ENCODE measurements at regions not wholly inside any gene's neighbourhood (a gene's known extent, or its start where the extent isn't known, plus 50 kb on each side); places are given as distances from the start of the nearest gene placed in this dataset.

DNA sequence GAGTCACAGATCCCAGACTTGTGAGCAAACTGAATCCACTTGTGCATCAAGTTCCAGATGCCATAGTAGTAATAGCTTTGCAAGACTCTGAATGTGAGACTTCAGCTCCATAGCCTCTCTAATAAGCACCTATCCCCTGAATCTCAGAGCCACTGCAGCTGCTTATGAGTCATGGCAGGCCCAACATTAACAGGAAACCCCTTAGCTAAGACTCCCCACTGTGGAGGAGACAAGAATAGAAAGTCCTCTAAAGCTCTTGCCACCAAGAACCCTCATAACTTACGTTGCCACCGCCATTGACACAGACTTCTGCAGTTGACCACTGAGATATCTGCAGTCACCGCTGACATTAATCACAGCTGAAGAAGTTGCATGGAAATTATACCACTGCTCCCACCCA, 62.9 kb upstream of the PDE3A start:
- TF ChIP-seq, protein P1, sequence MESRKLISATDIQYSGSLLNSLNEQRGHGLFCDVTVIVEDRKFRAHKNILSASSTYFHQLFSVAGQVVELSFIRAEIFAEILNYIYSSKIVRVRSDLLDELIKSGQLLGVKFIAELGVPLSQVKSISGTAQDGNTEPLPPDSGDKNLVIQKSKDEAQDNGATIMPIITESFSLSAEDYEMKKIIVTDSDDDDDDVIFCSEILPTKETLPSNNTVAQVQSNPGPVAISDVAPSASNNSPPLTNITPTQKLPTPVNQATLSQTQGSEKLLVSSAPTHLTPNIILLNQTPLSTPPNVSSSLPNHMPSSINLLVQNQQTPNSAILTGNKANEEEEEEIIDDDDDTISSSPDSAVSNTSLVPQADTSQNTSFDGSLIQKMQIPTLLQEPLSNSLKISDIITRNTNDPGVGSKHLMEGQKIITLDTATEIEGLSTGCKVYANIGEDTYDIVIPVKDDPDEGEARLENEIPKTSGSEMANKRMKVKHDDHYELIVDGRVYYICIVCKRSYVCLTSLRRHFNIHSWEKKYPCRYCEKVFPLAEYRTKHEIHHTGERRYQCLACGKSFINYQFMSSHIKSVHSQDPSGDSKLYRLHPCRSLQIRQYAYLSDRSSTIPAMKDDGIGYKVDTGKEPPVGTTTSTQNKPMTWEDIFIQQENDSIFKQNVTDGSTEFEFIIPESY (IDR thresholded peaks at IDR 0.05): no peak
- H3K4me3 ChIP-seq (ENCODE audit: low read depth in 1 of 3, low read length in 3 of 3): no peak overlapping the region
- H3K9ac ChIP-seq (ENCODE audit: low read depth in 1 of 2, low read length in 2 of 2): no peak overlapping the region
- no peak overlapping the region for H3K27ac ChIP-seq (ENCODE audit: low read depth in 1 of 2, low read length in 2 of 2)
- no peak for DNase-seq (ENCODE audit: low spot score)
- no peaks in the 10 kb centered on the region for H3K4me1 ChIP-seq (ENCODE audit: control insufficient read depth in 4 of 4, insufficient read depth in 4 of 4, low read length in 3 of 4)
- H3K36me3 ChIP-seq (ENCODE audit: control insufficient read depth in 4 of 4, insufficient read depth in 3 of 4, low read depth in 1 of 4, low read length in 3 of 4): no peaks in the 10 kb centered on the region
- H3K9me3 ChIP-seq (ENCODE audit: control insufficient read depth in 4 of 4, low read length in 3 of 4): peaks cover 0 to 8% (median 4%) of the 10 kb centered on the region in 4 donors
- WGBS: 96% methylated on average over 3 of the region's 3 CpGs
- no peaks in the 10 kb centered on the region for H3K27me3 ChIP-seq (ENCODE audit: control insufficient read depth in 4 of 4, insufficient read depth in 4 of 4, low read length in 3 of 4)

DNA sequence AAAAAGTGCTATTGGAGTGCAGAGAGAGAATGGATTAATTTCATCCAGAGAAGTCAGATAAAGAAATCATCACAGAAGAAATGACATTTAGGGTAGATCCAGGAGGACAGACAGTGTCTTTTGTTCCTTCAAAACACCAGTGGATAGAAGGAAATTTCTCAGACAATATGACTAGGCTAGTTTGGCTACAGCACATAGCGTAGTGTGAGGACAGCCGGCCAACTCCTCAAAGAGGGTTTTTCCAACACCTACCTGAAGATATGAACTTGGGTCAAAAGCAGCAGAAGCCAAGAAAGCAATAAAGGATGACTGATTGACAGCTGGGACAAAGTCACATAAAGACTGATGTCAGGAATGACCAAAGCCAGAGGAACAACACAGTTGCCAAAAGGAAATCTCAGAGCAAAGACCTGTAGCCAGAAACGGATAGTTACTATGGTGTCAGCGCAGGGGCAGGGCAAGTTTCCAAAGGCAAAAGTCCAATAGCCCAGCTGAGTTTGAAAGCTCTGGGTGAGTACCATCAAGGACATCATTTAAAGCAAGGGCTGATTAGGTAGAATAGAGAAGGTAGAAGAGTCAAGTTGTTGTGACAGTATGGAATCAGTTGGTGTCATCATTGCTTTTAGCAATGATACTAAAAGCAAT, 58.7 kb upstream of the PDE3A start:
- 57% methylated on average over 4 of the region's 4 CpGs for WGBS
- TF ChIP-seq, protein P2, sequence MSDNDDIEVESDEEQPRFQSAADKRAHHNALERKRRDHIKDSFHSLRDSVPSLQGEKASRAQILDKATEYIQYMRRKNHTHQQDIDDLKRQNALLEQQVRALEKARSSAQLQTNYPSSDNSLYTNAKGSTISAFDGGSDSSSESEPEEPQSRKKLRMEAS (IDR thresholded peaks at IDR 0.05): no peak
- no peak for TF ChIP-seq EGR1 (IDR thresholded peaks at IDR 0.05; ENCODE audit: low read depth in 2 of 2)
- TF ChIP-seq HNF4A (conservative IDR thresholded peaks at IDR 0.05): peak in 1 of 2 donors; percentile 11
- no peak for TF ChIP-seq FOXA1 (IDR thresholded peaks at IDR 0.05)
- Histone ChIP-seq H3K9ac (ENCODE audit: low read depth in 1 of 2, low read length in 2 of 2) (no peak overlapping the region), H3K27me3 (ENCODE audit: control insufficient read depth in 4 of 4, insufficient read depth in 4 of 4, low read length in 3 of 4) (no peaks in the 10 kb centered on the region), H3K27ac (ENCODE audit: low read depth in 1 of 2, low read length in 2 of 2) (no peak overlapping the region), H3K9me3 (ENCODE audit: control insufficient read depth in 4 of 4, low read length in 3 of 4) (peaks cover 0 to 8% (median 3%) of the 10 kb centered on the region in 4 donors), H3K4me3 (ENCODE audit: low read depth in 1 of 3, low read length in 3 of 3) (no peak overlapping the region), H3K4me1 (ENCODE audit: control insufficient read depth in 4 of 4, insufficient read depth in 4 of 4, low read length in 3 of 4) (no peaks in the 10 kb centered on the region), H3K36me3 (ENCODE audit: control insufficient read depth in 4 of 4, insufficient read depth in 3 of 4, low read depth in 1 of 4, low read length in 3 of 4) (no peaks in the 10 kb centered on the region)
- no peak for DNase-seq (ENCODE audit: low spot score)

DNA sequence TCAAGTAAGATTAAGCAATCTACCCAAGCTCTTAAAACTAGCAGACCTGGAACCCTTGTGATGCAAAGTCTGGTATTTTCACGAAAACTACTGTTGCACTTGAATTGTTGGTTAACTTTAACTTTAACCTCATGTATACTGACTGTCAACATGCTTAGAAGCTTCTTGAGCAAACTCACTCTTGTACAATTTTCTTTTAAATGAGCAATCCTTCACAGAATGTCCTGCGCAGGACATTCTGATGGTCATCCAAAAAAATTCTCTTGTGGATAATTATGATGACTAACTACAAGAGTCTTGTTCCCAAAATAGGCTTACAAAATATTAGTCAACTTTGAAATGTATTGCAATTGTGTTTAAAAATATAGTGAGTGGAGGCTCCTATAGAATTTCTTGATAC, 54.0 kb upstream of the PDE3A start:
- Histone ChIP-seq H3K4me1 (ENCODE audit: control insufficient read depth in 4 of 4, insufficient read depth in 4 of 4, low read length in 3 of 4) (no peaks in the 10 kb centered on the region), H3K27me3 (ENCODE audit: control insufficient read depth in 4 of 4, insufficient read depth in 4 of 4, low read length in 3 of 4) (no peaks in the 10 kb centered on the region), H3K4me3 (ENCODE audit: low read depth in 1 of 3, low read length in 3 of 3) (no peak overlapping the region), H3K9ac (ENCODE audit: low read depth in 1 of 2, low read length in 2 of 2) (no peak overlapping the region), H3K27ac (ENCODE audit: low read depth in 1 of 2, low read length in 2 of 2) (no peak overlapping the region), H3K36me3 (ENCODE audit: control insufficient read depth in 4 of 4, insufficient read depth in 3 of 4, low read depth in 1 of 4, low read length in 3 of 4) (no peaks in the 10 kb centered on the region), H3K9me3 (ENCODE audit: control insufficient read depth in 4 of 4, low read length in 3 of 4) (no peaks in the 10 kb centered on the region)
- 89% methylated on average over 2 of the region's 2 CpGs for WGBS
- TF ChIP-seq JUND (IDR thresholded peaks at IDR 0.05) (no peak), YY1 (IDR thresholded peaks at IDR 0.05) (no peak), NR2F2 (IDR thresholded peaks at IDR 0.05) (no peak), HNF4G (IDR thresholded peaks at IDR 0.05) (no peak), RXRA (IDR thresholded peaks at IDR 0.05) (no peak), HNF4A (conservative IDR thresholded peaks at IDR 0.05) (no peak), RAD21 (IDR thresholded peaks at IDR 0.05) (no peak), TAF1 (conservative IDR thresholded peaks at IDR 0.05) (no peak), FOXA1 (IDR thresholded peaks at IDR 0.05) (no peak), GABPA (IDR thresholded peaks at IDR 0.05 in 1 of 2, conservative IDR thresholded peaks at IDR 0.05 in 1 of 2) (no peak), EGR1 (IDR thresholded peaks at IDR 0.05; ENCODE audit: low read depth in 2 of 2) (no peak), FOXA2 (IDR thresholded peaks at IDR 0.05) (no peak)
- TF ChIP-seq, protein P3, sequence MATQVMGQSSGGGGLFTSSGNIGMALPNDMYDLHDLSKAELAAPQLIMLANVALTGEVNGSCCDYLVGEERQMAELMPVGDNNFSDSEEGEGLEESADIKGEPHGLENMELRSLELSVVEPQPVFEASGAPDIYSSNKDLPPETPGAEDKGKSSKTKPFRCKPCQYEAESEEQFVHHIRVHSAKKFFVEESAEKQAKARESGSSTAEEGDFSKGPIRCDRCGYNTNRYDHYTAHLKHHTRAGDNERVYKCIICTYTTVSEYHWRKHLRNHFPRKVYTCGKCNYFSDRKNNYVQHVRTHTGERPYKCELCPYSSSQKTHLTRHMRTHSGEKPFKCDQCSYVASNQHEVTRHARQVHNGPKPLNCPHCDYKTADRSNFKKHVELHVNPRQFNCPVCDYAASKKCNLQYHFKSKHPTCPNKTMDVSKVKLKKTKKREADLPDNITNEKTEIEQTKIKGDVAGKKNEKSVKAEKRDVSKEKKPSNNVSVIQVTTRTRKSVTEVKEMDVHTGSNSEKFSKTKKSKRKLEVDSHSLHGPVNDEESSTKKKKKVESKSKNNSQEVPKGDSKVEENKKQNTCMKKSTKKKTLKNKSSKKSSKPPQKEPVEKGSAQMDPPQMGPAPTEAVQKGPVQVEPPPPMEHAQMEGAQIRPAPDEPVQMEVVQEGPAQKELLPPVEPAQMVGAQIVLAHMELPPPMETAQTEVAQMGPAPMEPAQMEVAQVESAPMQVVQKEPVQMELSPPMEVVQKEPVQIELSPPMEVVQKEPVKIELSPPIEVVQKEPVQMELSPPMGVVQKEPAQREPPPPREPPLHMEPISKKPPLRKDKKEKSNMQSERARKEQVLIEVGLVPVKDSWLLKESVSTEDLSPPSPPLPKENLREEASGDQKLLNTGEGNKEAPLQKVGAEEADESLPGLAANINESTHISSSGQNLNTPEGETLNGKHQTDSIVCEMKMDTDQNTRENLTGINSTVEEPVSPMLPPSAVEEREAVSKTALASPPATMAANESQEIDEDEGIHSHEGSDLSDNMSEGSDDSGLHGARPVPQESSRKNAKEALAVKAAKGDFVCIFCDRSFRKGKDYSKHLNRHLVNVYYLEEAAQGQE (IDR thresholded peaks at IDR 0.05): no peak
- TF ChIP-seq, protein P4, sequence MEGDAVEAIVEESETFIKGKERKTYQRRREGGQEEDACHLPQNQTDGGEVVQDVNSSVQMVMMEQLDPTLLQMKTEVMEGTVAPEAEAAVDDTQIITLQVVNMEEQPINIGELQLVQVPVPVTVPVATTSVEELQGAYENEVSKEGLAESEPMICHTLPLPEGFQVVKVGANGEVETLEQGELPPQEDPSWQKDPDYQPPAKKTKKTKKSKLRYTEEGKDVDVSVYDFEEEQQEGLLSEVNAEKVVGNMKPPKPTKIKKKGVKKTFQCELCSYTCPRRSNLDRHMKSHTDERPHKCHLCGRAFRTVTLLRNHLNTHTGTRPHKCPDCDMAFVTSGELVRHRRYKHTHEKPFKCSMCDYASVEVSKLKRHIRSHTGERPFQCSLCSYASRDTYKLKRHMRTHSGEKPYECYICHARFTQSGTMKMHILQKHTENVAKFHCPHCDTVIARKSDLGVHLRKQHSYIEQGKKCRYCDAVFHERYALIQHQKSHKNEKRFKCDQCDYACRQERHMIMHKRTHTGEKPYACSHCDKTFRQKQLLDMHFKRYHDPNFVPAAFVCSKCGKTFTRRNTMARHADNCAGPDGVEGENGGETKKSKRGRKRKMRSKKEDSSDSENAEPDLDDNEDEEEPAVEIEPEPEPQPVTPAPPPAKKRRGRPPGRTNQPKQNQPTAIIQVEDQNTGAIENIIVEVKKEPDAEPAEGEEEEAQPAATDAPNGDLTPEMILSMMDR (IDR thresholded peaks at IDR 0.05; ENCODE audit: low read depth, low read length, missing input control): no peak
- TF ChIP-seq, protein P1 (IDR thresholded peaks at IDR 0.05): no peak
- TF ChIP-seq, protein P5, sequence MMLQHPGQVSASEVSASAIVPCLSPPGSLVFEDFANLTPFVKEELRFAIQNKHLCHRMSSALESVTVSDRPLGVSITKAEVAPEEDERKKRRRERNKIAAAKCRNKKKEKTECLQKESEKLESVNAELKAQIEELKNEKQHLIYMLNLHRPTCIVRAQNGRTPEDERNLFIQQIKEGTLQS (IDR thresholded peaks at IDR 0.05): no peak
- DNase-seq (ENCODE audit: low spot score): no peak
